A673 (cell line): ENCODE measurements at regions not wholly inside any gene's neighbourhood (a gene's known extent, or its start where the extent isn't known, plus 50 kb on each side); places are given as distances from the start of the nearest gene placed in this dataset.

Experiments used
- CTCF ChIP-seq: fragments of 300-800, 200-600 bp; sonication (generic); conservative IDR thresholded peaks from 2 replicates; pipeline ENCODE4 v1.5.1; 2017; ENCODE audit warnings: low read depth, mild to moderate bottlenecking, antibody characterized with exemption, low read length, moderate library complexity, mixed read lengths
- EZH2 ChIP-seq: fragments of 200-600 bp; sonication (generic); IDR thresholded peaks from 2 replicates; pipeline ENCODE4 v1.6.1; 2017; ENCODE audit warnings: borderline replicate concordance, low read depth, mild to moderate bottlenecking, mixed read lengths, antibody characterized with exemption, low read length; ENCODE audit not compliant: poor library complexity, severe bottlenecking

- TF ChIP-seq EZH2 = no peak
- no peak for TF ChIP-seq CTCF
Measured at GRCh38 chr14:28886940-28887339, 120.4 kb downstream of the FOXG1 start.
